Esophagus (tissue), 2 donors: ENCODE measurements at regions not wholly inside any gene's neighbourhood (a gene's known extent, or its start where the extent isn't known, plus 50 kb on each side); places are given as distances from the start of the nearest gene placed in this dataset.

ENCODE experiments used
- H3K27ac ChIP-seq, 2 donors: one replicate each; pipeline ENCODE4 v1.5.1; 2013; ENCODE audit warnings: low read depth in 2 of 2, mild to moderate bottlenecking in 2 of 2, inconsistent platforms in 1 of 2, low read length in 1 of 2, moderate library complexity in 1 of 2
- H3K27me3 ChIP-seq, 2 donors: one replicate each; pipeline ENCODE4 v1.6.1; 2013; ENCODE audit warnings: low read length in 2 of 2, control low read depth in 1 of 2, mild to moderate bottlenecking in 1 of 2; ENCODE audit not compliant: insufficient read depth in 2 of 2, control insufficient read depth in 1 of 2
- H3K36me3 ChIP-seq, 2 donors: one replicate each; pipeline ENCODE4 v1.6.1; 2013; ENCODE audit warnings: low read length in 1 of 2; ENCODE audit not compliant: control insufficient read depth in 2 of 2, insufficient read depth in 2 of 2
- H3K4me1 ChIP-seq, 2 donors: one replicate each; pipeline ENCODE4 v1.6.1; 2013; ENCODE audit warnings: low read length in 1 of 2; ENCODE audit not compliant: control insufficient read depth in 2 of 2, insufficient read depth in 2 of 2
- H3K4me3 ChIP-seq, 2 donors: one replicate each; pipeline ENCODE4 v1.5.1; 2013; ENCODE audit warnings: low read length in 2 of 2, mild to moderate bottlenecking in 2 of 2, low read depth in 1 of 2, moderate library complexity in 1 of 2
- H3K9me3 ChIP-seq, 2 donors: one replicate each; pipeline ENCODE4 v1.6.1; 2013; ENCODE audit warnings: mild to moderate bottlenecking in 2 of 2, low read depth in 1 of 2, low read length in 1 of 2, moderate library complexity in 1 of 2; ENCODE audit not compliant: control insufficient read depth in 2 of 2, insufficient read depth in 1 of 2
- WGBS, 2 donors: extraction: QIAGEN DNeasy Blood & Tissue Kit; methylation state at CpG; one replicate each; pipeline ENCODE4 v1.1.7; 2013; 5-methylcytosine and 5-hydroxymethylcytosine counted together
- donor health status: healthy with polysubstance abuse.
- donor health status: Bipolar disorder and iron deficiency.

DNA sequence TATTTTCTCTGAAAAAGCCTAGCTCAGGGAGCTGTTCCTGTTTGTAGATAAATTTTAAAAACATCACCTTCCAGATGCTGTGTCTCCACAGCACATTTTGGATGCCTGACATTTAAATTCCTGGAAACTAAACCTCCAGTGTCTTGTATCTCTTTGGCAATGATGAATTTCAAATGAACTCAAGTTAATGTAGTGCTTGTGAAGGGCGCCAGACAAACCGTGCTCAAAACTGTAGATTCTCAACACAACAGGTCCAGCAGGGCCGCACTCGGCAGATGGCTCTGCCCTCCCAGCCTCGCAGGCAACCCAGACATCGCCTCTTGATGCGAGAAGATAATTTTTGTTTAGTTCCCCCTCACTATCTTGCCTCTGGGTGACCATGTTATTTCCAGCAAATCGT is 432.9 kb downstream of the VRK1 start:
- no peak overlapping the region for H3K4me3 ChIP-seq
- no peaks in the 10 kb centered on the region for H3K27me3 ChIP-seq

DNA sequence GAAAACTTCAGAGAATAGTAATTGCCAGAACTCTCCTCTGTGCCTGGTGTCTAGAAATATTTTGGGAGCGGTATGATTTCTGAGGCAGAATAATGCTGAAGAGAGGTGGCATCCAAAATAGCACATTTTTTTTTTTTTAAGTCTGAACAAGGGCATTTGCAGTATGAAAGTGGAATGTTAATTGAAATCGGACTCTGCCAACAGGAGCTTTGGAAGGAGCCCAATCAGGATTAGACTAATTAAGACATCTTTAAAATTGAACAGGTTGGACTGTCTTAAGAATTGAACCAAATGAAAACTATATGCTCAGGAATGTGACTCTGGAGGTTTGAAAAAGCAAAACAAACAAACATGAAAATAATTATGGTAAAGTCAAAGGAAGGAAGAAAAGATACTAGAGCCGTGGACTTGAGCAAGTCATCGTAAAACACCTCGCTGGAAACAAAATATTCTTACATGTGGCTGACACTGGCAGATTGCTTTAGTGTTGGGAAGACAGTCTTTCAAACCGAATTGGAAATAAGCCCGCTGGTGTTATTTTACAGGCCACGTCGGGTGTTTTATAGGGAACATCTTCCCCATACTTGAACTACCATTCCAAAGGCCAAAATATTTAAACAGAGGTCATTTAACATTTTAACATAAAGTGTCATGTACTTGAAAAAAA is 436.3 kb downstream of the VRK1 start:
- no peak overlapping the region for H3K4me3 ChIP-seq
- H3K4me1 ChIP-seq: no peaks in the 10 kb centered on the region
- WGBS, 2 donors: 57 to 70% methylated on average over 9 of the region's 9 CpGs
- no peaks in the 10 kb centered on the region for H3K9me3 ChIP-seq
- H3K27ac ChIP-seq: no peak overlapping the region
- H3K36me3 ChIP-seq: no peaks in the 10 kb centered on the region
- peaks cover 0 to 4% of the 10 kb centered on the region in 2 donors for H3K27me3 ChIP-seq

More for the DNA sequence above, 432.9 kb downstream of the VRK1 start:
- Histone ChIP-seq H3K9me3 (no peaks in the 10 kb centered on the region), H3K36me3 (no peaks in the 10 kb centered on the region), H3K27ac (no peak overlapping the region), H3K4me1 (no peaks in the 10 kb centered on the region)
- 70 to 76% methylated on average over 8 of the region's 8 CpGs for WGBS, 2 donors

DNA sequence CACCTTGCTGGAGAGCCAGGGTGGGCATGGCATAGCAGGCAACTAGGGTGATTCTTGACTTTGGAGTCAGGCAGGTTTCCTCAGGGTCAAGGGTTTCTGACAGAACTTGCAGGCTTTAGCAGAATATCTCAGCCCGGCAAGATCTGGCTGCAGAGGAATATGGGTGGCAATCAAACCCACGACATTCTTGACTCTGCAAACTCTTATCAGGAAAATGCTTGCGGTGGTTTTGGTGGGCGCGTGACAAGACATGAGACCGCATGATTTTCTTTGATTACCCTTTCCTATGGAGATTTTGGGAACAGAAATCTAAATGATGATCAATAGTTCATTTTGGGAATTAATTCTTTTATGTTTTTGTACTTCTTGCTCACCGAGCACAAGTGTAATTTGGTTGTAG is 449.5 kb downstream of the VRK1 start:
- no peak overlapping the region for H3K27ac ChIP-seq
- H3K27me3 ChIP-seq: peaks cover 0 to 3% of the 10 kb centered on the region in 2 donors
- no peaks in the 10 kb centered on the region for H3K36me3 ChIP-seq
- peaks cover 0 to 4% of the 10 kb centered on the region in 2 donors for H3K9me3 ChIP-seq
- no peaks in the 10 kb centered on the region for H3K4me1 ChIP-seq
- 85 to 92% methylated on average over 7 of the region's 7 CpGs for WGBS, 2 donors
- no peak overlapping the region for H3K4me3 ChIP-seq

DNA sequence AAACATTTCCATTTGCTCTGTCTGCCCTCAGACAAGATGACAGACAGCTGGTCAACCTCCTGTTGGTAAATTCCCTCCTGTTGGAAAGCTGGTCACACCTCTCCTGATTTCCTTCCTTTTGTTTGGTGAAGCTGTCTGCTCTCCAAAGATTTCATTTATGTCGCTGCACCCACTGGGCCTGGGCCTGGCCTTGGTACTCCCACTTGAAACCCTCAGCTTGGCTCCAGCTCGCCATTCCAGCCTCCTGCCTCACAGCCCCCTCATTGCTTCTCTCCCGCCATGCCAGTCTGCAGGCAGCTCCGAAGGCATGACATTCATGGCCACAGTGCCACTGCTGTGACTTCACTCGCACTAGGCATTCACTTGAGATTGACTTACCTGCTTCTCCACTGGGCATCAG is 451.8 kb downstream of the VRK1 start:
- Histone ChIP-seq H3K36me3 (no peaks in the 10 kb centered on the region), H3K27ac (no peak overlapping the region), H3K27me3 (peaks cover 0 to 3% of the 10 kb centered on the region in 2 donors), H3K9me3 (peaks cover 0 to 4% of the 10 kb centered on the region in 2 donors), H3K4me3 (no peak overlapping the region), H3K4me1 (no peaks in the 10 kb centered on the region)
- WGBS, 2 donors: 89 to 90% methylated on average over 5 of the region's 5 CpGs

DNA sequence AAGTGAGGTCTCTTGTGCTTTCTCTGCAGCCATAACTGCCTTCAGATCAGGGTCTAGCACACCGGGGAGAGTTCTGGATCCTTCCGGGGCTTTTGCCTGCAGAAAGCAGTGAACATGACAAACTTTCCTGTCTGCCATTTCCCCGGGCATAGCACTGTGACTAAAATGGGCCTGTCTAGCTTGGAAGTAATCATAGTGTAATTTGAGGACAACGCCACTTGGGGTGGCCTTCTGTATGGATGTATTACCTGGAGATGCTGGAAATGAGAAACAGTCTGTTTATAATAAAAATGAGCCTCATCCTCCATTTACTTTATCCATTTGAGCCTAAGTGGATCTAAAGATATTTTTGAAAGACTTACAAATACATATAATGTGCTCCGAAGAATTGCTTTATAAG is 453.7 kb downstream of the VRK1 start:
- Histone ChIP-seq H3K4me1 (no peaks in the 10 kb centered on the region), H3K9me3 (peaks cover 0 to 4% of the 10 kb centered on the region in 2 donors), H3K36me3 (no peaks in the 10 kb centered on the region), H3K4me3 (no peak overlapping the region), H3K27me3 (no peaks in the 10 kb centered on the region), H3K27ac (no peak overlapping the region)
- 81% methylated on average over 5 of the region's 5 CpGs for WGBS, 2 donors

DNA sequence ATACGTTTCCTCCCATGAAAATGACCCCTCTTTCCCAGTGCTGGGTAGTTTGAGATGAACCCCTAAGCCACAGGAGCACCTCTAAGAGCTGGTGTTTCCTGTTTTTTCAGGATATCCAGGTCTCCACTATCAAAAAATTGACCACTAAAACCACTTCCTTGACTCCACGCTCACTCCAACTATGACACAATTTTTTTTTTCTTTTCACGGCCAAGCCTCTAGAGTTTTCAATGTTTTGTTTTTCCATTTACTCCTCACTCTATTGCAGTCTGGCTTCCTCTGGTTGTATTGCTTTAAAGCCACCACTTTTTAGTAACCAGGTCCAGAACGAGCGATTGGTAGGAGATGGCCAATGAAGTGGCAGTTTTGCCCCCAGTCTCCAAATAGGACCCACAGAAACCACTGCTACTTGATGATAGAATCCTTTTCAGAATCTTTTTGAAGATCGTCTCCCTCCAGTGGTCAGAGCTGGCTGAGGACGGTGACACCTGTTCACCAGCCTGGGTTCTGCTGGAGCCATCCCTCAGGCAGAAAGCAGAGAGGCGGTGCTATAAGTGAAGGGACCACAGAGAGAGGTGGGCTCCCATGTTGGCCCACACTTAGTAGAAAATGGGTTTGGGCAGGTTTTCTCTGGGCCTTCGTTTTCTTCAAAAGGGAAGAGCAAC is 454.4 kb downstream of the VRK1 start:
- no peak overlapping the region for H3K27ac ChIP-seq
- no peak overlapping the region for H3K4me3 ChIP-seq
- no peaks in the 10 kb centered on the region for H3K4me1 ChIP-seq
- H3K36me3 ChIP-seq: no peaks in the 10 kb centered on the region
- H3K9me3 ChIP-seq: peaks cover 0 to 4% of the 10 kb centered on the region in 2 donors
- no peaks in the 10 kb centered on the region for H3K27me3 ChIP-seq
- WGBS, 2 donors: 49 to 68% methylated on average over 9 of the region's 9 CpGs

DNA sequence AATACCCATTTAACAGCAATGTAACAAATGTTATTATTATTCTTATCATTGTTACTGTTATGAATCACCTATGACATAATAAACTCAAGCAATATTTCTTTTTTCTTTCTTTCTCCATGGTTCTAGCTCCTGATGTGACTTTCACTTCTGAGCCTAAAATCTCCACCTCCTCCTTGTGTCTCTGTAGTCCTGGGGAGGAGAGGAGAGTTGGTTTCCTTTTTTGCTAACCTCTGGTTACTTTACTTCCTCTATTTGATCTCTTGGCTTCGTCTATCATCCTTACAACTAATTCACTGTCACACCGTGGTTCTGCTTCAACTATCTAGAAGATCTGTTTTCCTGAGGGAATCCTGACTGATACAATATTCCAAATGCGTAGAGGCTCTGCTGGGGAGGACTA is 456.6 kb downstream of the VRK1 start:
- H3K4me1 ChIP-seq: no peaks in the 10 kb centered on the region
- H3K4me3 ChIP-seq: no peak overlapping the region
- no peak overlapping the region for H3K27ac ChIP-seq
- H3K9me3 ChIP-seq: peaks cover 0 to 4% of the 10 kb centered on the region in 2 donors
- H3K27me3 ChIP-seq: no peaks in the 10 kb centered on the region
- WGBS, 2 donors: 33 to 37% methylated on average over 3 of the region's 3 CpGs
- H3K36me3 ChIP-seq: no peaks in the 10 kb centered on the region

DNA sequence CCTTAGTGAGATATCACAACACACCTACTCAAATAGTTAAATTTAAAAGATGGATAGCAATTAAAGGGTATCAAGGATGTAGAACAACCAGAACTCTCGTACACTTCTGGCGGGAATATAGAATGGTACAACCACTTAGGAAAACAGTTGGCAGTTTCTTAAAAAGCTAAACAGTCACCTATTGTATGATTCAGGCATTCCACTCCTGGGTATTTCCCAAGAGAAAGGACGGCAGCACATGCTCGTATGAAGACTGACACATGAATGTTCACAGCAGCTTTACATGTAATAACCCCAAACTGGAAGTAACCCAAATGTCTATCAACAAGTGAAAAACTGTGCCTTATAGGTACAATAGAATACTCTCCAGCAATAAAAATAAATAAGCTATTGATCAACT is 465.2 kb downstream of the VRK1 start:
- WGBS, 2 donors: 73 to 74% methylated on average over 4 of the region's 4 CpGs
- no peaks in the 10 kb centered on the region for H3K9me3 ChIP-seq
- H3K36me3 ChIP-seq: no peaks in the 10 kb centered on the region
- H3K27ac ChIP-seq: no peak overlapping the region
- H3K27me3 ChIP-seq: peaks cover 0 to 3% of the 10 kb centered on the region in 2 donors
- no peaks in the 10 kb centered on the region for H3K4me1 ChIP-seq
- no peak overlapping the region for H3K4me3 ChIP-seq

DNA sequence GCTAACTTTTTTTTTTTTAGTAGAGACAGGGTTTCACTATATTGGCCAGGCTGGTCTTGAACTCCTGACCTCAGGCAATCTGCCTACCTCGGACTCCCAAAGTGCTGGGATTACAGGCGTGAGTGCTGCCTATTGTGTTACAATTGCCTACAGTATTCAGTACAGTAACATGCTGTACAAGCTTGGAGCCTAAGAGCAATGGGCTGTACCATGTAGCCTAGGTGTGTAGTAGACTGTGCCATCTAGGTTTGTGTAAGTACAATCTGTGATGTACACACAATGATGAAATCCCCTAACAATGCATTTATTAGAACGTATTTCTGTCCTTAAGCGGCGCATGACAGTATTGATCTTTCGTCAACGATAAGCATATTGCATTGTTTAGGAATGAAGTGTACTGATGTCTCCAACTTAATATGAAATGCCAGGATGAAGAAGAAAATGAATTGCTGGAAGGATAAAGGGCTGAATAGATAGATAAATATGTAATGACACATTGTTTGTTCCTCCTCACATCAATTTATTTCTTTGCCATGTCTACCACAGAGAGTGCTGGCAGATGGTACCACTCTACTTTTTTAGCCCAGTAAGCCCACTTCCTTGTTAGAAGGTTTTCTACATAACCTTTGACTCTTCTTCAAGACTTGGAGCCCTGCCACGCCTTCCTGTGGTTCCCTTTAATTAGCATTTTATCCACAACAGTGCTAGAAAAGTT is 467.5 kb downstream of the VRK1 start:
- no peak overlapping the region for H3K27ac ChIP-seq

More for the DNA sequence above, 467.5 kb downstream of the VRK1 start:
- no peaks in the 10 kb centered on the region for H3K9me3 ChIP-seq
- no peaks in the 10 kb centered on the region for H3K36me3 ChIP-seq
- H3K4me1 ChIP-seq: no peaks in the 10 kb centered on the region
- H3K27me3 ChIP-seq: peaks cover 0 to 3% of the 10 kb centered on the region in 2 donors
- WGBS, 2 donors: 71 to 84% methylated on average over 8 of the region's 8 CpGs
- H3K4me3 ChIP-seq: no peak overlapping the region
